Lower leg skin (tissue), 4 donors: ENCODE measurements at regions not wholly inside any gene's neighbourhood (a gene's known extent, or its start where the extent isn't known, plus 50 kb on each side); places are given as distances from the start of the nearest gene placed in this dataset.

Source experiments
- DNase-seq, 2 donors: peaks; one replicate each; pipeline ENCODE4 v3.0.0-alpha.2; 2019; ENCODE audit warnings: low spot score in 2 of 2
- H3K4me3 ChIP-seq: fragments of 200-600 bp; sonication (generic); 2 replicates; pipeline ENCODE4 v1.5.1; 2017; ENCODE audit warnings: mild to moderate bottlenecking, low read depth; ENCODE audit not compliant: poor library complexity, severe bottlenecking
- POLR2A ChIP-seq, 2 donors: fragments of 450-650 bp; IDR thresholded peaks; one replicate each; pipeline ENCODE4 v1.6.1; 2016 to 2017; ENCODE audit warnings: antibody characterized with exemption in 2 of 2, mild to moderate bottlenecking in 1 of 2, moderate library complexity in 1 of 2
- WGBS, 2 donors: methylation state at CpG; one replicate each; pipeline ENCODE4 v1.1.5; 2018; 5-methylcytosine and 5-hydroxymethylcytosine counted together
- intact Hi-C: fragments of 100-400 bp; cut with DNase I; formaldehyde crosslinking; loops from one replicate; pipeline ENCODE4 v1.15.0; 2023; ENCODE audit warnings: low total_unique reads
- TF ChIP-seq, protein P1 (sequence below), 3 donors: fragments of 450-650 bp; IDR thresholded peaks; one replicate each; pipeline ENCODE4 v1.5.1; 2016; ENCODE audit warnings: antibody characterized with exemption in 3 of 3, mild to moderate bottlenecking in 3 of 3, moderate library complexity in 2 of 3

GRCh38 chr5:77853353-77853907 lies 77.3 kb upstream of the TBCA start:
- no peak for DNase-seq
- 27 to 28% methylated on average over 2 of the region's 2 CpGs for WGBS, 2 donors
- TF ChIP-seq, protein P1, sequence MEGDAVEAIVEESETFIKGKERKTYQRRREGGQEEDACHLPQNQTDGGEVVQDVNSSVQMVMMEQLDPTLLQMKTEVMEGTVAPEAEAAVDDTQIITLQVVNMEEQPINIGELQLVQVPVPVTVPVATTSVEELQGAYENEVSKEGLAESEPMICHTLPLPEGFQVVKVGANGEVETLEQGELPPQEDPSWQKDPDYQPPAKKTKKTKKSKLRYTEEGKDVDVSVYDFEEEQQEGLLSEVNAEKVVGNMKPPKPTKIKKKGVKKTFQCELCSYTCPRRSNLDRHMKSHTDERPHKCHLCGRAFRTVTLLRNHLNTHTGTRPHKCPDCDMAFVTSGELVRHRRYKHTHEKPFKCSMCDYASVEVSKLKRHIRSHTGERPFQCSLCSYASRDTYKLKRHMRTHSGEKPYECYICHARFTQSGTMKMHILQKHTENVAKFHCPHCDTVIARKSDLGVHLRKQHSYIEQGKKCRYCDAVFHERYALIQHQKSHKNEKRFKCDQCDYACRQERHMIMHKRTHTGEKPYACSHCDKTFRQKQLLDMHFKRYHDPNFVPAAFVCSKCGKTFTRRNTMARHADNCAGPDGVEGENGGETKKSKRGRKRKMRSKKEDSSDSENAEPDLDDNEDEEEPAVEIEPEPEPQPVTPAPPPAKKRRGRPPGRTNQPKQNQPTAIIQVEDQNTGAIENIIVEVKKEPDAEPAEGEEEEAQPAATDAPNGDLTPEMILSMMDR (IDR thresholded peaks at IDR 0.05) = no peak
- TF ChIP-seq POLR2A (IDR thresholded peaks at IDR 0.05) = no peak
- no peak overlapping the region for H3K4me3 ChIP-seq
- intact Hi-C loops = no loop called here

DNA sequence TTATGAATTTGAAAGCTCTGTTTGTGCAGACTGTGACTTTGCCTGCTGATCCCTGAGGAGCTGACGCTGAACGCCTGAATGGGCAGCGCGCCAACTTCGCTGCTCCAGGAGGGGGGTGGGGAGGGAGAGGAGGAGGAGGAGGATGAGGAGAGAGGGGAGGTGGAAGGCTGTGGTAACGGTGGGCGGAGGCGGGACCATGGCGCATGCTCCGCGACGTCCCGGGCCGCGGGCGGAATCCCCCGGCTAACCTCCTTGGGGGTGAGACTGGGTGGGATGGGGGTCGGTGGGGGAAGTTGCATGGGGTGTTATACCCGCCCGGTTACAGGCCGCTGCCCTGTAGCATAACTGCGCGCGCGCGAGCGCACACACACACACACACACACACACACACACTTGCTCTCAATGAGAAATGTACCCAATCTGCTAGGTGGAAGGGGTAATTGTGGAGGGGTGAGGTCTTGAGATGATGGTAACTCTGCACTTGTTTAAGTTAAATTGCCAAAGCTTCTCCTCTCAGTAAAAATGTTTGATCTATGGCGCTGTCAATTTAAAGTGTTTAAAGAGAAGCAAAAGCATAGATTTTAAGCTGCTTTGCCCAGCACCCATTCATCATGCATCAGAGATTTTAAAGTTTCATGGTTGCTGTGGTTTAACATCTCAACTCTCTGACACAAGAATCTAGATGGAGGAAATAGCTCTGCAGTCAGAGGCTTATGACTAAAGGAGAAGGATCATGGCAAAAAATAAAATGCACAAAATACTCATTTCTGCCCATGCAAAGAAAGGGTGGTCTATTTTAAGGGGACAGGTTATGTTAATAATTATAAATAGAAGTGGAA lies 76.6 kb upstream of the TBCA start:
- no peak for DNase-seq
- 6% methylated on average over 15 to 28 of the region's 28 CpGs for WGBS, 2 donors
- TF ChIP-seq, protein P1 (IDR thresholded peaks at IDR 0.05) = no peak
- no peak for TF ChIP-seq POLR2A (IDR thresholded peaks at IDR 0.05)
- intact Hi-C loops = no loop called here
- peak overlapping the region; percentile 19 for H3K4me3 ChIP-seq

GRCh38 chr5:77852068-77852513 lies 76.0 kb upstream of the TBCA start:
- DNase-seq = no peak
- WGBS, 2 donors = 5 to 6% methylated on average over 13 of the region's 13 CpGs
- intact Hi-C loops = no loop called here
- TF ChIP-seq POLR2A (IDR thresholded peaks at IDR 0.05) = no peak
- TF ChIP-seq, protein P1 (IDR thresholded peaks at IDR 0.05) = no peak
- H3K4me3 ChIP-seq = peak overlapping the region; percentile 19

GRCh38 chr5:77851176-77852067 lies 75.3 kb upstream of the TBCA start:
- TF ChIP-seq POLR2A (IDR thresholded peaks at IDR 0.05) = no peak
- TF ChIP-seq, protein P1 (IDR thresholded peaks at IDR 0.05) = no peak
- DNase-seq = no peak
- H3K4me3 ChIP-seq = peak overlapping the region; percentile 19
- WGBS, 2 donors = 8 to 10% methylated on average over 82 to 89 of the region's 89 CpGs
- intact Hi-C loops = no loop called here

GRCh38 chr5:77850536-77851175 lies 74.5 kb upstream of the TBCA start:
- TF ChIP-seq, protein P1 (IDR thresholded peaks at IDR 0.05) = no peak
- no peak for TF ChIP-seq POLR2A (IDR thresholded peaks at IDR 0.05)
- 79 to 81% methylated on average over 30 of the region's 30 CpGs for WGBS, 2 donors
- no peak for DNase-seq
- intact Hi-C loops = no loop called here
- H3K4me3 ChIP-seq = no peak overlapping the region
